GM12878 (cell line): ENCODE measurements at regions not wholly inside any gene's neighbourhood (a gene's known extent, or its start where the extent isn't known, plus 50 kb on each side); places are given as distances from the start of the nearest gene placed in this dataset.

Experiments
- ATAC-seq: fragments of 200-7000 bp; cut with Tn5 transposase; 3 replicates; pipeline ENCODE4 v1.9.1; 2020; ENCODE audit warnings: mild to moderate bottlenecking, moderate library complexity
- BruUV-seq: library from RNA; stranded (reverse); fragments of 400-500 nt; replicated peaks from 2 replicates; lab custom pipeline; 2021; lab: Mats Ljungman, UMichigan
- CTCF ChIA-PET: fragments of 300-600 bp; sonication (Branson Sonifier 250); formaldehyde crosslinking; extraction: SDS; loops from one replicate; lab custom pipeline; 2021; ENCODE audit warnings: inconsistent platforms; lab: Yijun Ruan, JAX
- POLR2A ChIA-PET: fragments of 350-600 bp; formaldehyde crosslinking; extraction: SDS; loops from one replicate; lab custom pipeline; 2021; ENCODE audit warnings: inconsistent platforms; lab: Charles Lee
- RAD21 ChIA-PET: fragments of 300-600 bp; sonication (Branson Sonifier 250); formaldehyde crosslinking; loops from one replicate; lab custom pipeline; 2023; ENCODE audit warnings: antibody characterized with exemption; ENCODE audit not compliant: unreplicated experiment; lab: Charles Lee
- SMC1A ChIA-PET: fragments of 300-600 bp; sonication (Branson Sonifier 250); formaldehyde crosslinking; loops from one replicate; lab custom pipeline; 2023; ENCODE audit not compliant: unreplicated experiment, uncharacterized antibody; lab: Charles Lee
- DNase-seq: peaks from one replicate; pipeline ENCODE4 v3.0.0-alpha.2; 2011; ENCODE audit warnings: low read depth, low spot score
- FAIRE-seq: peaks from 3 replicates; lab custom pipeline; 2011; peaks lifted over from hg19 to GRCh38; lab: Jason Lieb, UNC
- H2AFZ ChIP-seq: 2 replicates; pipeline ENCODE4 v1.6.0; 2011; ENCODE audit warnings: low read depth, low read length, control low read depth; ENCODE audit not compliant: control insufficient read depth
- H3K27ac ChIP-seq: 2 replicates; pipeline ENCODE4 v1.5.1; 2011; ENCODE audit warnings: control low read depth; ENCODE audit not compliant: control insufficient read depth, insufficient read depth
- H3K27me3 ChIP-seq, 2 experiments: replicated peaks in 1 of 2; 2 replicates each; pipeline versions ENCODE4 v1.6.0 to v1.6.1; 2011; ENCODE audit warnings: low read length in 1 of 2; ENCODE audit not compliant: control insufficient read depth in 2 of 2, insufficient read depth in 2 of 2
- H3K36me3 ChIP-seq, 2 experiments: 2 replicates each; pipeline ENCODE4 v1.5.1; 2011; ENCODE audit warnings: low read length in 1 of 2; ENCODE audit not compliant: control insufficient read depth in 2 of 2, insufficient read depth in 2 of 2
- H3K4me1 ChIP-seq: 2 replicates; pipeline ENCODE4 v1.6.1; 2011; ENCODE audit warnings: mild to moderate bottlenecking, low read length, moderate library complexity, mixed read lengths; ENCODE audit not compliant: control insufficient read depth, insufficient read depth
- H3K4me2 ChIP-seq: 2 replicates; pipeline ENCODE4 v1.6.0; 2011; ENCODE audit warnings: control low read depth; ENCODE audit not compliant: control insufficient read depth, insufficient read depth
- H3K4me3 ChIP-seq: fragments of 200-600 bp; sonication (generic); 2 replicates; pipeline ENCODE4 v1.5.1; 2016
- H3K79me2 ChIP-seq: 2 replicates; pipeline ENCODE4 v1.6.0; 2011; ENCODE audit warnings: low read length; ENCODE audit not compliant: control insufficient read depth, insufficient read depth
- H3K9ac ChIP-seq: 2 replicates; pipeline ENCODE4 v1.8.0; 2011; ENCODE audit warnings: low read length, control low read depth, mixed read lengths; ENCODE audit not compliant: control insufficient read depth, insufficient read depth
- H3K9me3 ChIP-seq: replicated peaks from 3 replicates; pipeline ENCODE4 v1.5.1; 2011; ENCODE audit warnings: mild to moderate bottlenecking, low read length; ENCODE audit not compliant: control insufficient read depth, insufficient read depth
- H4K20me1 ChIP-seq: 2 replicates; pipeline ENCODE4 v1.6.0; 2011; ENCODE audit not compliant: control insufficient read depth, insufficient read depth
- CBX3 ChIP-seq: fragments of 200-600 bp; sonication (generic); IDR thresholded peaks from 2 replicates; pipeline ENCODE4 v1.6.1; 2016; ENCODE audit warnings: low read depth, borderline replicate concordance
- KDM1A ChIP-seq: fragments of 200-600 bp; sonication (generic); IDR thresholded peaks from 2 replicates; pipeline ENCODE4 v1.6.1; 2016; ENCODE audit warnings: borderline replicate concordance
- MTA3 ChIP-seq: IDR thresholded peaks from 2 replicates; pipeline ENCODE4 v1.6.1; 2012; ENCODE audit warnings: low read length, inconsistent platforms, borderline replicate concordance
- NR2F1 ChIP-seq: fragments of 450-650 bp; conservative IDR thresholded peaks from 2 replicates; pipeline ENCODE4 v1.6.1; 2017; ENCODE audit warnings: mild to moderate bottlenecking
- PML ChIP-seq: IDR thresholded peaks from 2 replicates; pipeline ENCODE4 v1.6.1; 2012; ENCODE audit warnings: low read length, inconsistent platforms
- RB1 ChIP-seq: fragments of 450-650 bp; formaldehyde crosslinking; IDR thresholded peaks from 2 replicates; pipeline ENCODE4 v1.6.1; 2017; ENCODE audit warnings: mild to moderate bottlenecking, borderline replicate concordance
- RCOR1 ChIP-seq: conservative IDR thresholded peaks from 2 replicates; pipeline ENCODE4 v1.6.1; 2012; ENCODE audit warnings: low read depth, low read length, improper control_type of control experiment
- ZNF622 ChIP-seq: fragments of 450-650 bp; IDR thresholded peaks from 2 replicates; pipeline ENCODE4 v1.6.1; 2017; ENCODE audit warnings: mild to moderate bottlenecking, inconsistent platforms
- WGBS: methylation state at CpG from one replicate; pipeline ENCODE4 v1.1.6; 2016; ENCODE audit warnings: low lambda C conversion rate; ENCODE audit not compliant: insufficient replicate concordance, insufficient coverage; ENCODE audit errors: missing lambda C conversion rate; 5-methylcytosine and 5-hydroxymethylcytosine counted together
- in situ Hi-C: fragments of 300-500 bp; cut with MboI; formaldehyde crosslinking; loops from 9 replicates; pipeline ENCODE4 v1.14.3; 2018; ENCODE audit warnings: mixed read lengths
- intact Hi-C: fragments of 100-400 bp; cut with micrococcal nuclease; formaldehyde crosslinking; loops from one replicate; pipeline ENCODE4 v1.14.2; 2022; ENCODE audit not compliant: unreplicated experiment
- TF ChIP-seq, protein P1 (sequence below): IDR thresholded peaks from 2 replicates; pipeline ENCODE4 v1.6.1; 2011; ENCODE audit warnings: borderline replicate concordance, low read depth, mild to moderate bottlenecking, moderate library complexity, mixed read lengths, low read length; ENCODE audit not compliant: insufficient read depth; ENCODE audit errors: extremely low read length
- TF ChIP-seq, protein P2 (sequence below): fragments of 450-650 bp; formaldehyde crosslinking; IDR thresholded peaks from 2 replicates; pipeline ENCODE4 v1.4.0; 2020; ENCODE audit warnings: mild to moderate bottlenecking, moderate library complexity
- TF ChIP-seq, protein P3 (sequence below): fragments of 450-650 bp; IDR thresholded peaks from 2 replicates; pipeline ENCODE4 v1.6.1; 2017; ENCODE audit warnings: antibody characterized with exemption, mild to moderate bottlenecking, moderate library complexity
- TF ChIP-seq, protein P4 (sequence below): fragments of 150-350 bp; IDR thresholded peaks from 2 replicates; pipeline ENCODE4 v1.6.1; 2014; ENCODE audit warnings: mild to moderate bottlenecking, low read depth, low read length
- TF ChIP-seq, protein P5 (sequence below): fragments of 450-650 bp; IDR thresholded peaks from 2 replicates; pipeline ENCODE4 v1.6.1; 2016; ENCODE audit warnings: mild to moderate bottlenecking

DNA sequence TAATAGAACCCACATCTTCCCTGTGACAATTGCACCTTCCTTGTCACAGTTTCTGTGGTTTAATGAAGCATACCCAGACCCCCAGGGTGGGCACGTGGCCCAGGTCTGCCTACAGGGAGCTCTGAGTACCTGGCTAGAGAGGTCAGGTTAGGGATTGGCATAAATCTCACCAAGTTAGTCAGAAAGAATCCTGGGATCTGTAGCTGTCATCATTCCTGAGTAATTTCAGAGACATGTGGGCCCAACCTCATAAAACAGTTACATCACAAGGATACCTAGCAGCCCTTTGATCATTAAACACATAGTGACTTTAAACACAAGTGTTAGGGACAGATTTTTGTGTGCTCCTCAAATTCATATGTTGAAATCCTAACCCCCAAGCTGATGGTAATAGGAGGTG is 123.0 kb downstream of the KDR start:
- FAIRE-seq = no peak
- Histone ChIP-seq H3K9ac (no peak overlapping the region), H3K27me3 (no peaks in the 10 kb centered on the region), H3K79me2 (no peaks in the 10 kb centered on the region), H3K9me3 (no peaks in the 10 kb centered on the region), H4K20me1 (no peaks in the 10 kb centered on the region), H3K27ac (no peak overlapping the region), H3K4me3 (no peak overlapping the region), H3K4me2 (no peak overlapping the region), H3K4me1 (no peaks in the 10 kb centered on the region), H3K36me3 (no peaks in the 10 kb centered on the region), H2AFZ (no peak overlapping the region)
- ChIA-PET RAD21 (no interaction called here), POLR2A (no interaction called here), CTCF (interaction anchor here (1.2 to 1.3 kb wide), 2 partner anchors 30 to 183 kb away, joined by 3 read pairs; no protein-coding TSS in a partner anchor), SMC1A (no interaction called here)
- in situ Hi-C loops = no loop called here
- intact Hi-C loops = no loop called here
- 0% methylated on average over 1 of the region's 1 CpG for WGBS
- BruUV-seq = no TSS peak
- ATAC-seq = no peak
- no peak for DNase-seq
- TF ChIP-seq CBX3 (no peak), NR2F1 (no peak), MTA3 (no peak), RCOR1 (no peak), PML (no peak), RB1 (no peak), ZNF622 (no peak), KDM1A (no peak)
- TF ChIP-seq, protein P1, sequence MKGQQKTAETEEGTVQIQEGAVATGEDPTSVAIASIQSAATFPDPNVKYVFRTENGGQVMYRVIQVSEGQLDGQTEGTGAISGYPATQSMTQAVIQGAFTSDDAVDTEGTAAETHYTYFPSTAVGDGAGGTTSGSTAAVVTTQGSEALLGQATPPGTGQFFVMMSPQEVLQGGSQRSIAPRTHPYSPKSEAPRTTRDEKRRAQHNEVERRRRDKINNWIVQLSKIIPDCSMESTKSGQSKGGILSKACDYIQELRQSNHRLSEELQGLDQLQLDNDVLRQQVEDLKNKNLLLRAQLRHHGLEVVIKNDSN = no peak
- TF ChIP-seq, protein P2, sequence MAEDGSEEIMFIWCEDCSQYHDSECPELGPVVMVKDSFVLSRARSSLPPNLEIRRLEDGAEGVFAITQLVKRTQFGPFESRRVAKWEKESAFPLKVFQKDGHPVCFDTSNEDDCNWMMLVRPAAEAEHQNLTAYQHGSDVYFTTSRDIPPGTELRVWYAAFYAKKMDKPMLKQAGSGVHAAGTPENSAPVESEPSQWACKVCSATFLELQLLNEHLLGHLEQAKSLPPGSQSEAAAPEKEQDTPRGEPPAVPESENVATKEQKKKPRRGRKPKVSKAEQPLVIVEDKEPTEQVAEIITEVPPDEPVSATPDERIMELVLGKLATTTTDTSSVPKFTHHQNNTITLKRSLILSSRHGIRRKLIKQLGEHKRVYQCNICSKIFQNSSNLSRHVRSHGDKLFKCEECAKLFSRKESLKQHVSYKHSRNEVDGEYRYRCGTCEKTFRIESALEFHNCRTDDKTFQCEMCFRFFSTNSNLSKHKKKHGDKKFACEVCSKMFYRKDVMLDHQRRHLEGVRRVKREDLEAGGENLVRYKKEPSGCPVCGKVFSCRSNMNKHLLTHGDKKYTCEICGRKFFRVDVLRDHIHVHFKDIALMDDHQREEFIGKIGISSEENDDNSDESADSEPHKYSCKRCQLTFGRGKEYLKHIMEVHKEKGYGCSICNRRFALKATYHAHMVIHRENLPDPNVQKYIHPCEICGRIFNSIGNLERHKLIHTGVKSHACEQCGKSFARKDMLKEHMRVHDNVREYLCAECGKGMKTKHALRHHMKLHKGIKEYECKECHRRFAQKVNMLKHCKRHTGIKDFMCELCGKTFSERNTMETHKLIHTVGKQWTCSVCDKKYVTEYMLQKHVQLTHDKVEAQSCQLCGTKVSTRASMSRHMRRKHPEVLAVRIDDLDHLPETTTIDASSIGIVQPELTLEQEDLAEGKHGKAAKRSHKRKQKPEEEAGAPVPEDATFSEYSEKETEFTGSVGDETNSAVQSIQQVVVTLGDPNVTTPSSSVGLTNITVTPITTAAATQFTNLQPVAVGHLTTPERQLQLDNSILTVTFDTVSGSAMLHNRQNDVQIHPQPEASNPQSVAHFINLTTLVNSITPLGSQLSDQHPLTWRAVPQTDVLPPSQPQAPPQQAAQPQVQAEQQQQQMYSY (CRISPR knock-in tag) = no peak
- TF ChIP-seq, protein P3, sequence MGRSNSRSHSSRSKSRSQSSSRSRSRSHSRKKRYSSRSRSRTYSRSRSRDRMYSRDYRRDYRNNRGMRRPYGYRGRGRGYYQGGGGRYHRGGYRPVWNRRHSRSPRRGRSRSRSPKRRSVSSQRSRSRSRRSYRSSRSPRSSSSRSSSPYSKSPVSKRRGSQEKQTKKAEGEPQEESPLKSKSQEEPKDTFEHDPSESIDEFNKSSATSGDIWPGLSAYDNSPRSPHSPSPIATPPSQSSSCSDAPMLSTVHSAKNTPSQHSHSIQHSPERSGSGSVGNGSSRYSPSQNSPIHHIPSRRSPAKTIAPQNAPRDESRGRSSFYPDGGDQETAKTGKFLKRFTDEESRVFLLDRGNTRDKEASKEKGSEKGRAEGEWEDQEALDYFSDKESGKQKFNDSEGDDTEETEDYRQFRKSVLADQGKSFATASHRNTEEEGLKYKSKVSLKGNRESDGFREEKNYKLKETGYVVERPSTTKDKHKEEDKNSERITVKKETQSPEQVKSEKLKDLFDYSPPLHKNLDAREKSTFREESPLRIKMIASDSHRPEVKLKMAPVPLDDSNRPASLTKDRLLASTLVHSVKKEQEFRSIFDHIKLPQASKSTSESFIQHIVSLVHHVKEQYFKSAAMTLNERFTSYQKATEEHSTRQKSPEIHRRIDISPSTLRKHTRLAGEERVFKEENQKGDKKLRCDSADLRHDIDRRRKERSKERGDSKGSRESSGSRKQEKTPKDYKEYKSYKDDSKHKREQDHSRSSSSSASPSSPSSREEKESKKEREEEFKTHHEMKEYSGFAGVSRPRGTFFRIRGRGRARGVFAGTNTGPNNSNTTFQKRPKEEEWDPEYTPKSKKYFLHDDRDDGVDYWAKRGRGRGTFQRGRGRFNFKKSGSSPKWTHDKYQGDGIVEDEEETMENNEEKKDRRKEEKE = no peak
- TF ChIP-seq, protein P4, sequence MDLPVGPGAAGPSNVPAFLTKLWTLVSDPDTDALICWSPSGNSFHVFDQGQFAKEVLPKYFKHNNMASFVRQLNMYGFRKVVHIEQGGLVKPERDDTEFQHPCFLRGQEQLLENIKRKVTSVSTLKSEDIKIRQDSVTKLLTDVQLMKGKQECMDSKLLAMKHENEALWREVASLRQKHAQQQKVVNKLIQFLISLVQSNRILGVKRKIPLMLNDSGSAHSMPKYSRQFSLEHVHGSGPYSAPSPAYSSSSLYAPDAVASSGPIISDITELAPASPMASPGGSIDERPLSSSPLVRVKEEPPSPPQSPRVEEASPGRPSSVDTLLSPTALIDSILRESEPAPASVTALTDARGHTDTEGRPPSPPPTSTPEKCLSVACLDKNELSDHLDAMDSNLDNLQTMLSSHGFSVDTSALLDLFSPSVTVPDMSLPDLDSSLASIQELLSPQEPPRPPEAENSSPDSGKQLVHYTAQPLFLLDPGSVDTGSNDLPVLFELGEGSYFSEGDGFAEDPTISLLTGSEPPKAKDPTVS = no peak
- TF ChIP-seq, protein P5, sequence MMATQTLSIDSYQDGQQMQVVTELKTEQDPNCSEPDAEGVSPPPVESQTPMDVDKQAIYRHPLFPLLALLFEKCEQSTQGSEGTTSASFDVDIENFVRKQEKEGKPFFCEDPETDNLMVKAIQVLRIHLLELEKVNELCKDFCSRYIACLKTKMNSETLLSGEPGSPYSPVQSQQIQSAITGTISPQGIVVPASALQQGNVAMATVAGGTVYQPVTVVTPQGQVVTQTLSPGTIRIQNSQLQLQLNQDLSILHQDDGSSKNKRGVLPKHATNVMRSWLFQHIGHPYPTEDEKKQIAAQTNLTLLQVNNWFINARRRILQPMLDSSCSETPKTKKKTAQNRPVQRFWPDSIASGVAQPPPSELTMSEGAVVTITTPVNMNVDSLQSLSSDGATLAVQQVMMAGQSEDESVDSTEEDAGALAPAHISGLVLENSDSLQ = no peak
